ENCODE measurements at regions not wholly inside any gene's neighbourhood (a gene's known extent, or its start where the extent isn't known, plus 50 kb on each side); places are given as distances from the start of the nearest gene placed in this dataset.

GRCh38 chr10:120121768-120122167 is 229.2 kb downstream of the SEC23IP start:
- no peak overlapping the region for H3K4me3 ChIP-seq (ENCODE audit: control insufficient read depth, low read depth, low read length)
- no peak for DNase-seq (ENCODE audit: low read depth)
- TF ChIP-seq CTCF (conservative IDR thresholded peaks at IDR 0.05; ENCODE audit: control insufficient read depth, insufficient read depth, low read depth, low read length): no peak

- no peak for TF ChIP-seq CTCF (conservative IDR thresholded peaks at IDR 0.05; ENCODE audit: control insufficient read depth, insufficient read depth, low read depth, low read length)
- DNase-seq (ENCODE audit: low read depth): no peak
- H3K4me3 ChIP-seq (ENCODE audit: control insufficient read depth, low read depth, low read length): no peak overlapping the region
Measured at GRCh38 chr10:120131183-120131582, 238.7 kb downstream of the SEC23IP start.

GRCh38 chr10:120132811-120133210 is 240.3 kb downstream of the SEC23IP start:
- DNase-seq (ENCODE audit: low read depth): no peak
- TF ChIP-seq CTCF (conservative IDR thresholded peaks at IDR 0.05; ENCODE audit: control insufficient read depth, insufficient read depth, low read depth, low read length): no peak
- no peak overlapping the region for H3K4me3 ChIP-seq (ENCODE audit: control insufficient read depth, low read depth, low read length)

- no peak for TF ChIP-seq CTCF (conservative IDR thresholded peaks at IDR 0.05; ENCODE audit: control insufficient read depth, insufficient read depth, low read depth, low read length)
- DNase-seq (ENCODE audit: low read depth): no peak
- H3K4me3 ChIP-seq (ENCODE audit: control insufficient read depth, low read depth, low read length): no peak overlapping the region
Measured at GRCh38 chr10:120138689-120139088, 246.2 kb downstream of the SEC23IP start.

- no peak for DNase-seq (ENCODE audit: low read depth)
- TF ChIP-seq CTCF (conservative IDR thresholded peaks at IDR 0.05; ENCODE audit: control insufficient read depth, insufficient read depth, low read depth, low read length): no peak
- H3K4me3 ChIP-seq (ENCODE audit: control insufficient read depth, low read depth, low read length): no peak overlapping the region
Measured at GRCh38 chr10:120145107-120145506, 252.6 kb downstream of the SEC23IP start.

GRCh38 chr10:120156614-120157274 is 264.2 kb downstream of the SEC23IP start:
- DNase-seq (ENCODE audit: low read depth): no peak
- no peak for TF ChIP-seq CTCF (conservative IDR thresholded peaks at IDR 0.05; ENCODE audit: control insufficient read depth, insufficient read depth, low read depth, low read length)
- no peak overlapping the region for H3K4me3 ChIP-seq (ENCODE audit: control insufficient read depth, low read depth, low read length)

GRCh38 chr10:120161111-120161510 is 268.6 kb downstream of the SEC23IP start:
- H3K4me3 ChIP-seq (ENCODE audit: control insufficient read depth, low read depth, low read length): no peak overlapping the region
- TF ChIP-seq CTCF (conservative IDR thresholded peaks at IDR 0.05; ENCODE audit: control insufficient read depth, insufficient read depth, low read depth, low read length): no peak
- DNase-seq (ENCODE audit: low read depth): no peak

Data from fibroblast of mammary gland (primary cell).